G401.6 (cell line): ENCODE measurements at regions not wholly inside any gene's neighbourhood (a gene's known extent, or its start where the extent isn't known, plus 50 kb on each side); places are given as distances from the start of the nearest gene placed in this dataset.
A peak's percentile ranks its signal among the peaks of the same experiment; 100 is the strongest.

Experiments used
- FAIRE-seq: peaks from 2 replicates; lab custom pipeline; 2012; peaks lifted over from hg19 to GRCh38; lab: Jason Lieb, UNC

GRCh38 chr4:60194214-60194613, 1005.9 kb upstream of the ADGRL3 start:
- no peak for FAIRE-seq

GRCh38 chr4:60195256-60195655, 1004.9 kb upstream of the ADGRL3 start:
- no peak for FAIRE-seq

DNA sequence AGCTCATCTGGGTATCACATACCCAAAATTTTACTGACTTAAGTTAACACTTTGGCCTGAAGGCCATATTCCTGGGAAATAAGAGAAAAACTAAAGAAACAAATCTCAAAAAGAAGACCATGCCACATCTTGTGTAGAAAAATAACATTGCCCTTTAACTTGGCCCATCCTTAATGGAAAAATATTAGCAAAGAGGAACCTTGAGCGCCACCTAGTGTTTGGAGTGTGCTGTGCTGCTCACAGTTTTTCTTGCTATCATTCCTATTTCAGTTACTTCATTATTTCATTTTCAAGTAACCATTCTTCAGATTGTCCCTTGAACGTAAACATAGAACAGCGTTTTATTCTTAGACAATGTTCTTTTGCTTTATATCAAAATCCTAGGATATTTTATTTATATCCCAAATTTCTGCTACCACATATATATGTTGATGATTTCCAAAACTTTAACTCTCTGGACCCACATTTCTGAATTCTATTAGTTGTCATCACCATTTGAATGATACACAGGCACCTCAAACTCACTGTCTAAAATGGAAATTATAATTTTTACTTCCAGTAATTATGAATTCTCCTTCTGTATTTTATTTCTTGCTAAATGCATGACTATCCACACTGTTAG, 999.0 kb upstream of the ADGRL3 start:
- FAIRE-seq: peak; percentile 94

GRCh38 chr4:60209588-60209987, 990.5 kb upstream of the ADGRL3 start:
- no peak for FAIRE-seq

GRCh38 chr4:60215906-60216305, 984.2 kb upstream of the ADGRL3 start:
- no peak for FAIRE-seq

GRCh38 chr4:60216752-60217151, 983.4 kb upstream of the ADGRL3 start:
- no peak for FAIRE-seq

DNA sequence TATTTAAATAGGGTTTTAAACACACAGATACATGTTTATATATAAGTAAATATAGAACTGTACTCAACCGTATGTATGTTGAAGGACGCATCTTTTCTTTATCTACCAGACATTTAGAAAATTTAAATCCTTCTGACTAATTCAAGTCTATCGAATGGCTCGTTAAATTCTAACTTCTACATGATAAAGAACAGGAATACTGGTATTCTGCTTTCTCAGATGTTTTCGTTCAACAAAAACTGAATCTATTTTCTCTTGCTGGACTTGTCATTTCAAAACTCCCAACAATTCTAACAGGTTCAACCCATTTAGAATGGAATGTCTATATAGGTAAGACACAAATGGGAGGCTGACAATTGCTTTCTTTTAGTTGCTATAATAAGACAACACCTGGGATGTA, 978.3 kb upstream of the ADGRL3 start:
- no peak for FAIRE-seq

DNA sequence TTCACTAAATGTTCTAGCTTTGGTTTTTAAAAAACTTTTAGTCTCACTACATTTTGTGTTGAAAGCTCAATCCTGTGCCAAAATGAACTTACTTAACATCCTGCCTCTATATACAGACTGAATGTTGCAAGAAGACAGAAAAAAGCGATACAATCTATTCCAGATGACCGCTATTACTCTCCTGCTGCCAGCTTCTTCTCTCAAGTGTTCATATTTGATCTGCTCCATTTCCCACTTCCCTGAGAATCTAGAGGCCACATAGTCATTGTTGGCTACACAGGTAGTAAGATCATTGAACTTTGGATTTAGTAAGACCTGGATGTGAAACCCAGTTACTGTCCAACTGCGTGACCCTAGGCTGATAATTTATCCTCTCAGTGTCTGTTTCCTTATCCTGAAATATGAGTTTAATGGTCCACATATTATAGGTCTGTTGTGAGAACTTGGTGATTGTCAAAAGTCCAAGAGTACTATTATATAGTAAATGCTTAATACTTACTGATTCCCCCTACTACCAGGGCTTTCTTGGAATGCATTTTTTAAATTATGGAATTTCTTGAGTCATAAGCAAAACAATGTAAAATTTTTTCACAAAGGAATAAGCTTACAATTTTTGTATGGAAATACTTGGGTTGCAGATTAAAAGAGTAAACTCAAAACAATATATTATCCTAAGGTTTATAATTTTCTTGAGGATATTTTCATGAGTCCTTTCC, 976.8 kb upstream of the ADGRL3 start:
- FAIRE-seq: no peak

DNA sequence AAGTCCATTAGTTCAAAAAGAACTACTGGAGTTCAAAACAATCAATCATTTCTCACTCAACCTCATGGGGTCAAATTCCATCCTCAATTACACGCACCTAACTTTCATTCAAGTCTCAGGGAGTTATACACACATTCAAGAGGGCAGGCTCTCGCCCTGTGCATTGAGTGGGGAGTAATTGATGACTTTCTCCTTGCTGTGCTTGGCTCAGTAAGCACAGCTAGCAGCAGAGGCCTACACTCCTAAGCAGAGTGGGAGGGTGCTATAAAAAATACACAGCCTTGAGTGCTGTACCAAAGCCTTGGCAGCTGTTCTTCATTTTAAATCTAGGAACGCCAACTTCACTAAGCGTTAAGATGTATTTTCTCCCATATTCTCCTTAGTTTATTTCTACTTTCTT, 958.3 kb upstream of the ADGRL3 start:
- FAIRE-seq: no peak

DNA sequence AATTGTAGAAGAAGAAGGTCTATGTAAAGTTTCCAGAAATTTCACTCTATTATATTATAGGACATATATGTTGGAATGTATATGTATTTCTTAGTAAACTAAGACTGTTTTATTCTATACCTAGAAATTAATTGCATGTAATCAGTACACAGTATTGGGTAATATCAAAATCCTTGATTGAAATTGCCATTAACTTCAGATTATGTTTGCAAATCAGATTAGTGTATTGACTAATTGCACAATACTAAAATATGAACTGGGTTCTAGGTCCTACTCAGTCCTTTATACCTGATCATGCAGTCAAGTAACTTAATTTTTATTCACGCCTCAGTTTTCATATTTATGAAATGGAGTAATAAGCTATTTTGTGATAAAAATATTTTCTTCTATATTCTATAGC, 950.3 kb upstream of the ADGRL3 start:
- no peak for FAIRE-seq

DNA sequence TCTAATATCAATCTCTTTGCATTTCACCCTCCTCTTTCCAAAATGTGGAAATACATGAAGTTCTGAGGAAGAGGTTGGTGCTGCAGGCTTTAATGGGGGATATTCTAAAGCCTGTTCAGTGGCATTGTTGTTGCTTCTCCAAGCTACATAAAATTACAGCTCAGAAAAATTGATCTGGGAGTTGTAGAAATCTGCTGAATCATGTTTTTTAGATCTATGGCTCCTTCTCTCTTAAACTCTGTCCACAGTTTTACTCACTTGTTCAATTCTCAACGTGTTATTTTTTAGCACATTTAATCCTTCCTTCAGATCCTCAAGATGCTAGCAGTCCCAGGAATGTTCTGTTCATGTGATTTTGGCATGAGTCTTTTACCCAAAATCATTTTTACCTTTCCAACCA, 949.5 kb upstream of the ADGRL3 start:
- FAIRE-seq: no peak

- FAIRE-seq: no peak
Measured at GRCh38 chr4:60259781-60260180, 940.3 kb upstream of the ADGRL3 start.

DNA sequence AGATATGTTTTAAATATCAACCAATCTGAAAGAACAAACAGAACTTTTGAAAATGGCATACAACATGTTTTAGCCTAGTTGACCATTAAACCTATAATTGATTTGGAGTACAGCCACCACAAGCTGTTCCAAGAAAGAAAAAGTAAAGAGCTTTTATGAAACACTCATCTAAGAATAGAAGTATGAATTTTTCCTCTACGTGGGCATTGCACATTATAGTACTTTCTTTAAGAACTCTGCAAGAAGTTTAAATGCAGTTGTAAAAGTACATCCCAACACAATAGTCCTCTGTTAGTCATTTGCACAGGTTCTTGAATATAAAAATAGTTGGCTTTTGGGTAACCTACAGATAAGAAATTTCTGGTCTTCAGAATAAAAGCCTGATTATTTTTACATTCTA, 933.6 kb upstream of the ADGRL3 start:
- FAIRE-seq: no peak

GRCh38 chr4:60296386-60296785, 903.7 kb upstream of the ADGRL3 start:
- no peak for FAIRE-seq

DNA sequence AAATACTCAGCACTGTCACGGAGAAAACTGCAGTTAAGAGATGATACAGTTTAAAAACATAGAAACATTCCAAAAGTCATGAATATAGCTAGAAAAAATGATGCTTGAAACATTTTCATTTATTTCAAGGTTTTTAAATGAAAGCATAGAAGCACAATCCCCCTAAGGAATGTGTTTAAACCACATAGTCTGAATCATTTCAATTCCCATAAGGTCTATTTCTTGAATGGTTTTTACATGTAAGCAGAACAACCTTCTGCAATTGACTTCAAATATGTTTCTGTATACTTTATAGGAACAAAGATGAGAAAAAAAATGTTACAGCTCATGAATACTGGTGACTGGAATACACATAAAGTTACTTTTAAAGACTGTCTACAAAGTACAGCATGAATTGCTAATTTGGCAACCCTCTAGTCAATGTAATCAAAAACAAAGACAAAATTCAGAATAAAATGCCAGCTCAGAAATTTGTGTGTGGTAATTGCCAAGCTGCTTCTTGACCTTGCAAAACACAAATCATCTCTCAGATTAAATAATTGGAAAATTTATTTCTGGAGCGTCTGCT, 886.4 kb upstream of the ADGRL3 start:
- FAIRE-seq: no peak

DNA sequence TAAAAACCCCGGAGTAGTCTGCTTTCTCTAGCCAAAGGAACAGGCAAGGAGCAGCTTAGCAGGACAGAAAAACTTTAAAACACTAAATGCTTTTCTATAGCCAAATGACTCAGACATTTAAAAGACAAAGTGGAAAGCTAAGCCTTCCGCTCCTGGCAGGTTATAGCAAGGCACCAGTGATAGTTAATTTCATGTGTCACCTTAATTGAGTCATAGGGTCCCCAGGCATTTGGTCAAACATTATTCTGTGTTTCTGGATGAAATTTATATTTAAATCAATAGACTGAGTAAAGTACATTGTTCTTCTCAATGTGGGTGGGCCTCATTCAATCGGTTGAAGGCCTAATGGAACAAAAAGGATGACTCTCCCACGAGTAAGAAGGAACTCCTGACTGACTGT, 885.7 kb upstream of the ADGRL3 start:
- no peak for FAIRE-seq

- no peak for FAIRE-seq
Measured at GRCh38 chr4:60315586-60315985, 884.5 kb upstream of the ADGRL3 start.

GRCh38 chr4:60326735-60327134, 873.4 kb upstream of the ADGRL3 start:
- no peak for FAIRE-seq

- no peak for FAIRE-seq
Measured at GRCh38 chr4:60327651-60328050, 872.5 kb upstream of the ADGRL3 start.

GRCh38 chr4:60344908-60345307, 855.2 kb upstream of the ADGRL3 start:
- FAIRE-seq: no peak

- FAIRE-seq: no peak
Measured at GRCh38 chr4:60345392-60345791, 854.7 kb upstream of the ADGRL3 start.

DNA sequence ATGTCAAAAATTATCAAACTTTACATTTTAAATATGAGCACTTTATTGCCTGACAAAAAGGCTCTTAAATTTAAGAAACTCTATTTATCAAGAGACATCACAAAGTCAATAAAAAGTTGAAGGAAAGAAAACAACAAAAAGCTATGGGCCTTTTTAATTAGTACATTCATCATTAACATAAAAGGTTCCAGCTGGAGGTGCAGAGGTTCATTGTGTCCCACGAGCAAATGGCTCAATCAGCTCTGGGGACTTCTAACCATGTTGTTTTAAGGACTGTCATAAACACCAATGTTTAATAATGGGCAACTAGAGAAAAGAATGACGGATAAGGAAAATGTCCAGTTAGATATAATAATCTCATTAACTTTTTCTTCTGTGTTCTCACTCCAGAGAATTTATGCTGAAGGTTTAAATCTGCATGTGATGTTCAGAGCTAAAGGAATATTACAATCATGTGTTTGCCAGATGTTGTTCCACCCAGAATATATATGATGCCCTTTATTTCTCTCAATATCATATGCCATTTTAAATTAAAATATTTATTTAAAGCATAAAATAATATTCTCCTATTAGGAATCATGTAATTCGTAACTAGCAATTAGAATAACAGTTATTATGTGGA, 840.3 kb upstream of the ADGRL3 start:
- FAIRE-seq: no peak

GRCh38 chr4:60365176-60365575, 835.0 kb upstream of the ADGRL3 start:
- FAIRE-seq: no peak

DNA sequence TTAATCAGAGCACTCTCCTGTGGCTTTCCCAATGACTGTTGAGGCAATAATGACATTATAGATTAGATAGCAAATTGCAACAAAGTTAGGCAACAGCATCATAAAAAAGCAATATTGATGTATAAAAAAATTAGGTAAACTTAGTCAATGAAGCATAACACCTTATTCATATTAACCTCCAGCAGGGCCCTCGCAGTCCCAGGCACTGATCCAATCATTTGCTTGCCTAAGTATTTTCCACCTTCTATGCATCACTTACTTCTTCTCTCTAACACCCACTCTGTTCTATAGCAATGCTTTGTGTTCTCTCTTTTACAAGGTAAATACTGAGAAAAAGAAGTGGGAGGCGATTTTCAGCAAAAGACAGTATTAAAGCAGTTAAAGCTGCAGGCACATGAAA, 833.5 kb upstream of the ADGRL3 start:
- FAIRE-seq: no peak
